Muscle of back (tissue), 3 donors: ENCODE measurements at regions not wholly inside any gene's neighbourhood (a gene's known extent, or its start where the extent isn't known, plus 50 kb on each side); places are given as distances from the start of the nearest gene placed in this dataset.

Experiments used
- DNase-seq, 3 donors: peaks; one replicate each; pipeline versions ENCODE4 v3.0.0 to v3.0.0-alpha.2; 2013

DNA sequence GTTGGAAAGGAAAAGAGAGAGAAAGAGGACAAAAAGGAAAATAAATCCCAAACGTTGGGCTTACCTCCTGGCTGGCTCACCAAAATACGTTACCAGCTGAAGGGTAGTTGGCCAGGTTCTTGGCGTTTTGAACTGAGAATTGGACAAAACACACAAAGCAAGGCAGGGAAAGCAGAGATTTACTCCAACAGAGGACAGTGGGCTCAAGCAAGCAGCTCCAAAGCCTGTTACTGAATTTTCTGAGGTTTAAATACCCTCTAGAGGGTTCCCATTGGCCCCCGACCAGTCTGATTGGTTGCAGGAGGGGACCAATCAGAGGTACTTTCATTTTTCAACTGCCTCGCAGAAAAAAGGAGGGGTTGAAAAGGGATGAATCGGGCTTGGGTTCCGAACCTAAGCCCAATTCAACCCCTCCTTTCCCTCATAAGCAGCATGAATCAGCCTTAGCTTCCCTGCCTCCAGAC is 55.6 kb upstream of the ALOX12 start:
- DNase-seq: no peak

DNA sequence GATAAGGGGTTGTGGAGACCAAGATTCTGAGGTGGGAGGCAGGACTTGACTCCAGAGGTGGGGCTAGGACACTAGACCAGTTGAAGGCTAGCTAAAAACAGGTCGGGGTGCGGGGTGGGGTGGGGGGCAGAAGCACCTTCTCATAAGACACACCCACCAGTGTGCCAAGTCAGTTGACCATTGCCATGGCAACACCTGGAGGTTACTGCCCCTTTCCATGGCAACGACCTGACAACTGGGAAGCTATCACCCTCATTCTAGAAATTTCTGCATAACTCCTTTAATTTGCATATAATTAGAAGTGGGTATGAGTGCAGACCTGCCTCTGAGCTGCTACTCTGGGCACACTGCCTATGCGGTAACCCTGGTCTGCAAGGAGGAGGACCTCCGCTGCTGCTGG is 53.9 kb upstream of the ALOX12 start:
- DNase-seq: no peak

DNA sequence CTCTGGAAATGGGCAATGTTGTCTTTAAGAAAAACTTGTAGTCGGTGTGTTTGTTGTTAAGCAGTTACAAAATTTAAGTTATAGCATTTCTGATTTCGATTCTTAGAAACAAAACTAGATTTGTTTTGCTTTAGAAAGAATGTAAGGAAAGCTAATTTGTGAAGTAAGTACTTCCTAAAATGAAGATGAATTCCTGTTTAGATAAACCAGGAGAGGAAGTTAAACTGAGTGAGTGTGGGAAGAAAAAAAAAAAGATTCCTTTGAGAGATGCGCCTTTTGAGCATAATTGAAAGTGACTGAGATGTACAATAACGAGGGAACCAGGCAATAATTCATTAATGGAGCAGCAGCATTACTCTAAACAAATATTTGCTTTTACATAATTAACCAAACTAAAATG is 52.4 kb upstream of the ALOX12 start:
- DNase-seq: no peak
